HG02610 (cell line): ENCODE measurements at regions not wholly inside any gene's neighbourhood (a gene's known extent, or its start where the extent isn't known, plus 50 kb on each side); places are given as distances from the start of the nearest gene placed in this dataset.
A peak's percentile ranks its signal among the peaks of the same experiment; 100 is the strongest.
"Not testable (repeated sequence)": the region's sequence is repeated elsewhere in the genome, so short reads cannot be mapped to it uniquely, and the experiment has no call there.

Source experiments
- ATAC-seq: cut with Tn5 transposase; IDR thresholded peaks from one replicate; pipeline ENCODE4 v1.9.1; 2021; ENCODE audit warnings: mild to moderate bottlenecking, moderate library complexity; ENCODE audit not compliant: unreplicated experiment

DNA sequence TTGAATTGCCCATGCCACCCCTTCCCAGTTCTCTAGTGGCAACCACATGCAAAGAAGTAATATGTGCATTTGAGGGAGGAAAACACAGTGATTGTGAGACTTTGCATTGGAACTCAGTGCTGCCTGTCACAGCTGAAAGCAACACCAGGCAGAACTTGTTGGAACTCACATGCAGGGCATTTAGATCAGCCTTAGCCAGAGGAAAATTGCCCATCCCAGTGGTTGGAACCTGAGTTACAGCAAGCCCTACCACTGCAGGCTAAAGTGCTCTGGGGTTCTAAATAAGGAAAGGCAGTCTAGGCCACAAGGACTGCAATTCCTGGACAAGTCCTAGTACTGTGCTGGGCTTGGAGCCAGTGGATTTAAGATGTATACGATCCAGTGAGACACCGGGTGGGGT, 245.3 kb upstream of the UFL1 start:
- ATAC-seq = no peak

GRCh38 chr6:96276856-96277255, 244.8 kb upstream of the UFL1 start:
- ATAC-seq = no peak

GRCh38 chr6:96279084-96279483, 242.5 kb upstream of the UFL1 start:
- ATAC-seq = no peak

GRCh38 chr6:96286503-96286902, 235.1 kb upstream of the UFL1 start:
- no peak for ATAC-seq

DNA sequence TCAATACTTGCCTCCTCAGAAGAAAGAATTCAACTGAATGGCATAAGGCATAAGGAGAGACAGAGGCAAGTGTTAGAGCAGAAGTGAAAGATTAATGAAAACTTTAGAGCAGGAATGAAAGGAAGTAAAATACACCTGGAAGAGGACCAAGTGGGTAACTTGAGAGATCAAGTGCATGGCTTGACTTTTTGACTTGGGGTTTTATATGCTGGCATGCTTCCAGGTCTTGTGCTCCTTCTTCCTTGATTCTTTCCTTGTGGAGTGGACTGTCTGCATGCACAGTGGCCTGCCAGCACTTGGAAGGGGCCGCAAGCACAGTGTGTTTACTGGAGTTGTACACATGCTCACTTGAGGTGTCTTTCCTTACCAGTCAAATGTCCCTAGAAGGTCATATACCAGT, 222.1 kb upstream of the UFL1 start:
- no peak for ATAC-seq

- ATAC-seq = no peak
Measured at GRCh38 chr6:96301023-96301422, 220.6 kb upstream of the UFL1 start.

GRCh38 chr6:96301781-96302180, 219.8 kb upstream of the UFL1 start:
- ATAC-seq = no peak

DNA sequence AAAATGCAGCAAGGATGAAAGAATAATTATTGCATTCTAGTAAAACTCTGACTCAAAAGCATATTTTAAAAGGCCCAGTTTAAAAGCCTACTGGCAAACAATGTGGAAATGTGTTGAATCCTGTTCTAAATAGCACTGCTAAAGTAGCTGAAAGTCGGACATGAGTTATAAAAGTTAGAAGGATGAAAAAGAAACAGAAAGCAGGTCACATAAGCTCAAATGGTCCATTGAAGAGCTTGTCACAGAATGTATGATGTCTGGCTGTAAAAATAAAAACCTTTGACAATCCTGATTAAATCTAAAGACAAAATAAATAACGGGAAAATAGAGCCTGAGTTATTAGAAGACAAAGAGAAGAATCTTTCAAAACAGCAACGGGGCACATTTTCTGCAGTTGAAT, 218.6 kb upstream of the UFL1 start:
- no peak for ATAC-seq

GRCh38 chr6:96304997-96305396, 216.6 kb upstream of the UFL1 start:
- ATAC-seq = peak; percentile 99

- ATAC-seq = no peak
Measured at GRCh38 chr6:96330884-96331283, 190.7 kb upstream of the UFL1 start.

DNA sequence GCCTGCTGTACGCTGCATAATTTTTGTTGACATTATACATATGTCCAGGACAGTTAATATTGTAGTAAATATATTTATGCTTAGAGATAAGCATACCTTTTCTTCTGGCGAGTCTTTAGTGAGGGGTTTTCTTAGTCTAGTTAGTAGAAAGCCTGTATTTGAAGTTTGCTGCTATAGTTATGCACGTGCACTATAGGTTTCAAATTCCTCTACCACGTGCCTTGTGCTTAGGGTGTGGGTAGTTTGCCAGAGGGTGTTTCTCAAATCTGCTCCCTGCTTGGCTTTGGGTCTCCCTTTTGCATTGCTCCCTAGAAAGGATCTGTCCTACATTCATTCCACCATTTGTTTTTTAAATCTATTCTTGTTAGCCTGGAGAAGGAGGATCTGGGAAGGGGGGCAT, 181.4 kb upstream of the UFL1 start:
- ATAC-seq = no peak

DNA sequence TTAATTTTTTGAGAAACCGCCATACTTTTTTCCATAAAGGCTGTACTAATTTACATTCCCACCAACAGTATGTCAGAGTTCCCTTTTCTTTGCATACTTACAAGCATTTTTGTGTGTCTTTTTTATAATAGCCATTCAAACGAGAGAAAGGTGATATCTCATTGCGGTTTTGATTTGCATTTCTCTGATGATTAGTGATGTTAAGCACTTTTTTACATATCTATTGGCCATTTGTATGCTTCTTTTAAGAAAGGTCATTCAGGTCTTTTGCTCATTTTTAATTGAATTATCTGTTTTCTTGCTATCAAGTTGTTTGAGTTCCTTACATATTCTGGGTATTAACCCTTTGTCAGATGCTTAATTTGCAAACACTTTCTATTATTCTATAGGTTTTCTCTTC, 176.1 kb upstream of the UFL1 start:
- ATAC-seq = no peak

- ATAC-seq = no peak
Measured at GRCh38 chr6:96381246-96381645, 140.4 kb upstream of the UFL1 start.

DNA sequence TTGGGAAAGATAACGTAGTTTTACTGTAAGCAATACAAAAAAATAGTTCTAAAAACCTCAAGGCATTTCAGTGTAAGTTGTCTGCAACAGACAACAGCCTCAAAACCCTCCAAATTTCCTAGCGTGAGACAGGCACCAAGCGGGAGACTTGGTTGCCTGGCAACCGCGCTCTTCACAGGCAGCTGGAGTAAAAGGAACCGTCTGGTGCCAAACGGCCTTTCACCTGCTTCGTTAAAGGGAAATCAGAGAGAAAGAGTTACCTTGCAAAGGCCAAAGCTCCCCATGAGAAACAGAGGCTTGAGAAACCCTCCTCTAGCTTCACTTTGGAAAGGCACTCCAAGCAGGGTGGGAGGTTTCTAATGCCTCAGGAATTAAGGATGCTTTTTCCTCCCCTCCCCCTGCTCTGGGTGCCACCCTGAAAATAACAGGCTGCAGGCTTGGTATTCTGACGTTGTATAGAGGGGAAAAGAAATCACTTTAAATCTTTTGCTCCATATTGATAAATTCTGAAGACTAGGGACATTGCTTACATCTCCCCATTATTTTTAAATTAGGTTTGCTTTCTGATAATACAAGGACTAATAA, 129.7 kb upstream of the UFL1 start:
- ATAC-seq = no peak

GRCh38 chr6:96394727-96395126, 126.9 kb upstream of the UFL1 start:
- no peak for ATAC-seq

DNA sequence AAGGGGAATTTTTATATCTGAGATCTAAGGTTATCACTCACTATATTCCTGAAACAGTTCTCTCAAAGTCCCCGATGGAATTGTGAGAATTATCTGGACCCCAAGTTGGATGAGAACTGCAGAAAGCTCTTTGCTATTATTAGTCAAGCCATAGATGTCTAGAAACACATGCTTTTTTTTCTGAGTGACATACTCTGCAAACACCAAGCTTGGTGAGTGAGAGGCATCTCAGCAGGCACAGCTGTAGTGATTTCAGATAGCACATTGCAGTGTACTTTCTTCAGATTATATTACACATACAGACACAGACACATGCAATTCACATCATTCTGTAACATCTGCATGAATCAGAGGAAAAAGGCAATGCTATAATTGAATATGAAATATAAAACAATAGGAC, 111.1 kb upstream of the UFL1 start:
- ATAC-seq = no peak

DNA sequence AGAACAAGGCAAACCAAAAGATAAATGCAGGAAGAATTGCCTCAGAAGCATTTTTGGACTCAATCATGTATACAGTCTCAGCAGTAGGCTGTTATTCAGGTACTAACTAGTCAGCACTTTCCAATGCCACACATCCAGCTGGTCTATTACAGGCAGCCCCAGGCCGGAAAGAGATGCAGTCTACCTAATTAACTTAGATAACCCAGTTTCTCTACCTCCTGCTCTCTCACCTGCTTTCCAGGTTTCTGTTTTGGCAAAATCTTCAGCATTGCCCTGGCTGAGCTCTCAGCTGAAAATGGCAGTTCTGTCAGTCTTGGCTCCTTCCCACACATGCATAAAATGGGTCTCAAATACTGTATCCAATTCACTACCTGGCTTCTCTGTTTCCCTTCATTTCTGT, 101.3 kb upstream of the UFL1 start:
- ATAC-seq = no peak

GRCh38 chr6:96433950-96434349, 87.7 kb upstream of the UFL1 start:
- ATAC-seq = no peak

- no peak for ATAC-seq
Measured at GRCh38 chr6:96436398-96436797, 85.2 kb upstream of the UFL1 start.

- not testable (repeated sequence) for ATAC-seq
Measured at GRCh38 chr6:96437228-96437627, 84.4 kb upstream of the UFL1 start.

- no peak for ATAC-seq
Measured at GRCh38 chr6:96450082-96450769, 71.4 kb upstream of the UFL1 start.

GRCh38 chr6:96450770-96451130, 70.9 kb upstream of the UFL1 start:
- ATAC-seq = no peak

DNA sequence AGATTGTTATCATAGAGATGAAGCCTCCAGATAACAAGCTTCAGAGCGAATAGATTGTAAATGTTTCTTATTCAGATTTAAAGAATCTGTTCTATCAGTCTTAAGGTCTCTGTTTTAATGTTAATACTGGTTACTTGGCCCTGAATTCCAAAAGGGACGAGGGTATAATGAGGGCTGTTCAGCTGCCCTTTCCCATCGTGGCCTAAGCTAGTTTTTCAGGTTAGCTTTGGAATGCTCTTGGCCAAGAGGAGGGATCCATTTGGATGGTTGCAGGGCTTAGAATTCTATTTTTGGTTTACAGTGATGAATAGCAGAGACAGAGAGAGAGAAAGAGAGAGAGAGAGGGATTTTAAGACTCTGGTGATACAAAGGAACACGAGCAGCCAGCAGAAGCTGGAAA, 62.8 kb upstream of the UFL1 start:
- no peak for ATAC-seq
